HepG2 (cell line): ENCODE measurements at regions not wholly inside any gene's neighbourhood (a gene's known extent, or its start where the extent isn't known, plus 50 kb on each side); places are given as distances from the start of the nearest gene placed in this dataset.

ENCODE experiments used
- ATAC-seq: fragments of 200-7000 bp; cut with Tn5 transposase; 3 replicates; pipeline ENCODE4 v1.9.1; 2020; ENCODE audit warnings: mild to moderate bottlenecking, moderate library complexity
- BruUV-seq: library from RNA; stranded (reverse); fragments of 400-500 nt; replicated peaks from 2 replicates; lab custom pipeline; 2021; lab: Mats Ljungman, UMichigan
- CTCF ChIA-PET: fragments of 300-600 bp; formaldehyde crosslinking; extraction: SDS; loops from one replicate; lab custom pipeline; 2021; ENCODE audit warnings: low total read pairs, inconsistent platforms, low intra/inter-chr PET ratio; lab: Yijun Ruan, JAX
- POLR2A ChIA-PET: fragments of 350-600 bp; sonication (Branson Sonifier 250); formaldehyde crosslinking; loops from one replicate; lab custom pipeline; 2020; ENCODE audit warnings: antibody characterized with exemption, inconsistent platforms; lab: Yijun Ruan, JAX
- DNase-seq: peaks from one replicate; pipeline ENCODE4 v3.0.0-alpha.2; 2015; ENCODE audit warnings: low spot score
- FAIRE-seq: peaks from 3 replicates; lab custom pipeline; 2011; peaks lifted over from hg19 to GRCh38; lab: Jason Lieb, UNC
- H2AFZ ChIP-seq: one replicate; pipeline ENCODE4 v1.6.1; 2011; ENCODE audit warnings: low read length, inconsistent platforms
- H3K27ac ChIP-seq: fragments of 300-600 bp; 3 replicates; pipeline ENCODE4 v1.8.0; 2011; ENCODE audit warnings: mixed run types, mild to moderate bottlenecking, mixed read lengths, low read length, inconsistent platforms; ENCODE audit not compliant: insufficient read depth; ENCODE audit errors: extremely low read length
- H3K27me3 ChIP-seq, 2 experiments: fragments of 200-600 bp in 1 of 2; 2 replicates in 1 of 2; 3 replicates in 1 of 2; pipeline versions ENCODE4 v1.6.0 to v1.8.0; 2011; ENCODE audit warnings: low read length in 2 of 2, mild to moderate bottlenecking in 2 of 2, moderate library complexity in 2 of 2, inconsistent platforms in 1 of 2; ENCODE audit not compliant: insufficient read depth in 2 of 2, control insufficient read depth in 1 of 2
- H3K36me3 ChIP-seq, 2 experiments: fragments of 200-600 bp in 1 of 2; replicated peaks in 1 of 2; 2 replicates in 1 of 2; 3 replicates in 1 of 2; pipeline versions ENCODE4 v1.5.1 to v1.8.0; 2011; ENCODE audit warnings: low read length in 2 of 2, inconsistent platforms in 1 of 2; ENCODE audit not compliant: insufficient read depth in 2 of 2, control insufficient read depth in 1 of 2
- H3K4me1 ChIP-seq: 2 replicates; pipeline ENCODE4 v1.5.1; 2012; ENCODE audit warnings: low read length, inconsistent platforms; ENCODE audit not compliant: insufficient read depth
- H3K4me2 ChIP-seq: 2 replicates; pipeline ENCODE4 v1.6.0; 2011; ENCODE audit warnings: low read depth, low read length, inconsistent platforms
- H3K4me3 ChIP-seq, 3 experiments: fragments of 200-600 bp in 1 of 3; sonication (generic), shearing (Covaris generic) in 1 of 3; replicated peaks in 1 of 3; 2 replicates each; pipeline ENCODE4 v1.5.1; 2011 to 2016; ENCODE audit warnings: low read length in 3 of 3, inconsistent platforms in 2 of 3, low read depth in 2 of 3, mild to moderate bottlenecking in 2 of 3, control low read depth in 1 of 3, mixed read lengths in 1 of 3; ENCODE audit not compliant: insufficient read depth in 1 of 3
- H3K79me2 ChIP-seq: one replicate; pipeline ENCODE4 v1.6.1; 2011; ENCODE audit warnings: low read length, inconsistent platforms; ENCODE audit not compliant: insufficient read depth
- H3K9ac ChIP-seq: 2 replicates; pipeline ENCODE4 v1.6.0; 2011; ENCODE audit warnings: mild to moderate bottlenecking, low read depth, low read length, inconsistent platforms; ENCODE audit not compliant: insufficient read depth
- H3K9me3 ChIP-seq: 2 replicates; pipeline ENCODE4 v1.5.1; 2012; ENCODE audit warnings: mild to moderate bottlenecking, low read length
- H4K20me1 ChIP-seq: 2 replicates; pipeline ENCODE4 v1.6.0; 2011; ENCODE audit warnings: inconsistent platforms, mild to moderate bottlenecking, low read length, moderate library complexity; ENCODE audit not compliant: insufficient read depth
- ARHGAP35 ChIP-seq: sonication (generic); formaldehyde crosslinking; IDR thresholded peaks from 2 replicates; pipeline ENCODE4 v1.9.0; 2022; ENCODE audit warnings: mild to moderate bottlenecking, inconsistent platforms, moderate library complexity, missing genetic modification reagents, borderline replicate concordance
- ARNTL ChIP-seq: sonication (generic); formaldehyde crosslinking; IDR thresholded peaks from 2 replicates; pipeline ENCODE4 v1.4.0; 2020; ENCODE audit warnings: mild to moderate bottlenecking, missing genetic modification reagents
- BHLHE40 ChIP-seq: IDR thresholded peaks from 2 replicates; pipeline ENCODE4 v1.6.1; 2011; ENCODE audit warnings: low read length, improper control_type of control experiment
- CREB1 ChIP-seq, 2 experiments: fragments of 450-650 bp in 1 of 2; IDR thresholded peaks; 2 replicates each; pipeline ENCODE4 v1.6.1; 2016 to 2017; ENCODE audit warnings: control low read depth in 1 of 2, mild to moderate bottlenecking in 1 of 2, missing compliant biosample characterization in 1 of 2, missing genetic modification characterization in 1 of 2
- DBP ChIP-seq: sonication (generic); formaldehyde crosslinking; IDR thresholded peaks from 2 replicates; pipeline ENCODE4 v1.4.0; 2020; ENCODE audit warnings: missing genetic modification reagents; ENCODE audit errors: not compliant biosample characterization
- ELF3 ChIP-seq: IDR thresholded peaks from 2 replicates; pipeline ENCODE4 v1.6.1; 2016; ENCODE audit warnings: missing genetic modification reagents, missing compliant biosample characterization
- GLMP ChIP-seq: sonication (generic); formaldehyde crosslinking; IDR thresholded peaks from 2 replicates; pipeline ENCODE4 v1.9.0; 2021; ENCODE audit warnings: missing genetic modification reagents, mild to moderate bottlenecking, borderline replicate concordance
- GRHL1 ChIP-seq: sonication (generic); formaldehyde crosslinking; conservative IDR thresholded peaks from 2 replicates; pipeline ENCODE4 v1.8.0; 2022; ENCODE audit warnings: missing genetic modification reagents
- KMT2A ChIP-seq: sonication (generic); formaldehyde crosslinking; IDR thresholded peaks from 2 replicates; pipeline ENCODE4 v1.4.0; 2020; ENCODE audit warnings: missing genetic modification reagents
- MAX ChIP-seq: IDR thresholded peaks from 2 replicates; pipeline ENCODE4 v1.6.1; 2012; ENCODE audit warnings: inconsistent platforms
- MED13 ChIP-seq: sonication (generic); formaldehyde crosslinking; IDR thresholded peaks from 2 replicates; pipeline ENCODE4 v1.5.0; 2020; ENCODE audit warnings: missing genetic modification reagents
- MTA3 ChIP-seq: sonication (generic); formaldehyde crosslinking; IDR thresholded peaks from 2 replicates; pipeline ENCODE4 v1.4.0; 2020; ENCODE audit warnings: missing genetic modification reagents
- TP53 ChIP-seq: sonication (generic); formaldehyde crosslinking; conservative IDR thresholded peaks from 2 replicates; pipeline ENCODE4 v1.4.0; 2020; ENCODE audit warnings: missing genetic modification reagents
- ZNF3 ChIP-seq: IDR thresholded peaks from 2 replicates; pipeline ENCODE4 v1.7.0; 2017; ENCODE audit warnings: inconsistent platforms
- ZNF33A ChIP-seq: sonication (generic); formaldehyde crosslinking; IDR thresholded peaks from 2 replicates; pipeline ENCODE4 v1.5.1; 2020; ENCODE audit warnings: missing genetic modification reagents, mild to moderate bottlenecking, moderate library complexity, borderline replicate concordance
- ZNF558 ChIP-seq: sonication (generic); formaldehyde crosslinking; IDR thresholded peaks from 2 replicates; pipeline ENCODE4 v1.9.0; 2022; ENCODE audit warnings: mild to moderate bottlenecking, missing genetic modification reagents, borderline replicate concordance
- ZNF841 ChIP-seq: sonication (generic); formaldehyde crosslinking; IDR thresholded peaks from 2 replicates; pipeline ENCODE4 v1.8.1; 2023; ENCODE audit warnings: missing genetic modification reagents, borderline replicate concordance
- ZSCAN29 ChIP-seq: sonication (generic); formaldehyde crosslinking; conservative IDR thresholded peaks from 2 replicates; pipeline ENCODE4 v1.4.0; 2020; ENCODE audit warnings: mild to moderate bottlenecking, missing genetic modification reagents
- WGBS: methylation state at CpG from one replicate; pipeline ENCODE4 v1.1.6; 2017; ENCODE audit warnings: low lambda C conversion rate; 5-methylcytosine and 5-hydroxymethylcytosine counted together
- in situ Hi-C: cut with HindIII; loops from 2 replicates; pipeline ENCODE4 v1.10.0; 2017; ENCODE audit warnings: low pct_unique_long_range_greater_than_20kb; ENCODE audit not compliant: extremely low pct_ligation_motif_present
- intact Hi-C: fragments of 100-400 bp; cut with micrococcal nuclease; formaldehyde crosslinking; loops from one replicate; pipeline ENCODE4 v1.10.0; 2022; ENCODE audit not compliant: unreplicated experiment

GRCh38 chr10:106440355-106440754 lies 724.2 kb downstream of the SORCS1 start:
- H3K9me3 ChIP-seq, result peaks cover 84% of the 10 kb centered on the region
- H3K79me2 ChIP-seq, result no peaks in the 10 kb centered on the region
- H3K27me3 ChIP-seq, result no peaks in the 10 kb centered on the region
- BruUV-seq, result no TSS peak
- FAIRE-seq, result no peak
- ChIA-PET CTCF (no interaction called here), POLR2A (no interaction called here)
- in situ Hi-C loops, result no loop called here
- H3K4me3 ChIP-seq, result no peak overlapping the region
- no peak for ATAC-seq
- DNase-seq, result no peak
- no peak for TF ChIP-seq ZNF558
- TF ChIP-seq ELF3 (CRISPR knock-in tag), result no peak
- TF ChIP-seq CREB1 (IDR thresholded peaks at IDR 0.05), result no peak
- no peak for TF ChIP-seq CREB1 (CRISPR knock-in tag; IDR thresholded peaks at IDR 0.05)
- no peak for TF ChIP-seq GRHL1 (CRISPR knock-in tag)
- TF ChIP-seq MTA3 (CRISPR knock-in tag), result no peak
- no peak for TF ChIP-seq GLMP (CRISPR knock-in tag)
- no peak for TF ChIP-seq ZNF841
- TF ChIP-seq ZNF3 (CRISPR knock-in tag), result no peak
- TF ChIP-seq TP53 (CRISPR knock-in tag), result no peak
- no peak for TF ChIP-seq MAX
- no peak for TF ChIP-seq ARNTL (CRISPR knock-in tag)
- TF ChIP-seq BHLHE40, result no peak
- TF ChIP-seq ZNF33A (CRISPR knock-in tag), result no peak
- no peak for TF ChIP-seq ZSCAN29 (CRISPR knock-in tag)
- no peak for TF ChIP-seq DBP (CRISPR knock-in tag)
- TF ChIP-seq MED13 (CRISPR knock-in tag), result no peak
- no peak for TF ChIP-seq ARHGAP35 (CRISPR knock-in tag)
- TF ChIP-seq KMT2A (CRISPR knock-in tag), result no peak
- H4K20me1 ChIP-seq, result no peaks in the 10 kb centered on the region
- WGBS, result 5% methylated on average over 2 of the region's 2 CpGs
- H3K27ac ChIP-seq, result no peak overlapping the region
- intact Hi-C loops, result no loop called here
- no peaks in the 10 kb centered on the region for H3K4me1 ChIP-seq
- no peaks in the 10 kb centered on the region for H3K36me3 ChIP-seq
- H2AFZ ChIP-seq, result no peak overlapping the region
- H3K9ac ChIP-seq, result no peak overlapping the region
- H3K4me2 ChIP-seq, result no peak overlapping the region
